ENCODE measurements at regions not wholly inside any gene's neighbourhood (a gene's known extent, or its start where the extent isn't known, plus 50 kb on each side); places are given as distances from the start of the nearest gene placed in this dataset.

GRCh38 chr2:217047631-217048030 lies 187.8 kb upstream of the TNP1 start:
- no peak overlapping the region for H3K27ac ChIP-seq (ENCODE audit: low read depth, low read length)
- no peaks in the 10 kb centered on the region for H3K27me3 ChIP-seq (ENCODE audit: low read length)
- TF ChIP-seq EZH2phosphoT487 (conservative IDR thresholded peaks at IDR 0.05; ENCODE audit: low read length) (no peak), CTCF (IDR thresholded peaks at IDR 0.05; ENCODE audit: insufficient read depth, low read length, poor library complexity, severe bottlenecking) (no peak)
- H3K9me2 ChIP-seq (replicated peaks; ENCODE audit: insufficient read depth, low read length) = no peaks in the 10 kb centered on the region
- no peaks in the 10 kb centered on the region for H3F3A ChIP-seq (ENCODE audit: insufficient read depth)
- H3K9ac ChIP-seq (ENCODE audit: low read length) = no peak overlapping the region
- no peak overlapping the region for H2AFZ ChIP-seq (ENCODE audit: low read depth, low read length, severe bottlenecking)
- H4K20me1 ChIP-seq (ENCODE audit: low read depth, low read length) = no peaks in the 10 kb centered on the region
- no peaks in the 10 kb centered on the region for H3K9me3 ChIP-seq (ENCODE audit: insufficient read depth, low read length)
- H3K79me2 ChIP-seq (ENCODE audit: insufficient read depth, low read length) = no peaks in the 10 kb centered on the region
- no peak overlapping the region for H3K4me2 ChIP-seq (ENCODE audit: low read depth, low read length, poor library complexity, severe bottlenecking)
- no peak overlapping the region for H3K4me3 ChIP-seq (ENCODE audit: insufficient read depth, low read length, poor library complexity, severe bottlenecking)
- H3K36me3 ChIP-seq (ENCODE audit: low read length) = no peaks in the 10 kb centered on the region

- H3K9ac ChIP-seq (ENCODE audit: low read length) = no peak overlapping the region
Observed at GRCh38 chr2:217047209-217047608, 187.3 kb upstream of the TNP1 start.

GRCh38 chr2:217045700-217046475 lies 186.0 kb upstream of the TNP1 start:
- no peaks in the 10 kb centered on the region for H3K36me3 ChIP-seq (ENCODE audit: low read length)
- no peak overlapping the region for H3K9ac ChIP-seq (ENCODE audit: low read length)
- no peaks in the 10 kb centered on the region for H3F3A ChIP-seq (ENCODE audit: insufficient read depth)
- no peak overlapping the region for H2AFZ ChIP-seq (ENCODE audit: low read depth, low read length, severe bottlenecking)
- no peaks in the 10 kb centered on the region for H3K9me3 ChIP-seq (ENCODE audit: insufficient read depth, low read length)
- H3K27me3 ChIP-seq (ENCODE audit: low read length) = no peaks in the 10 kb centered on the region
- H3K4me2 ChIP-seq (ENCODE audit: low read depth, low read length, poor library complexity, severe bottlenecking) = no peak overlapping the region
- no peaks in the 10 kb centered on the region for H3K79me2 ChIP-seq (ENCODE audit: insufficient read depth, low read length)
- H3K27ac ChIP-seq (ENCODE audit: low read depth, low read length) = no peak overlapping the region
- H4K20me1 ChIP-seq (ENCODE audit: low read depth, low read length) = no peaks in the 10 kb centered on the region
- H3K9me2 ChIP-seq (replicated peaks; ENCODE audit: insufficient read depth, low read length) = no peaks in the 10 kb centered on the region
- TF ChIP-seq CTCF (IDR thresholded peaks at IDR 0.05; ENCODE audit: insufficient read depth, low read length, poor library complexity, severe bottlenecking) (no peak), EZH2phosphoT487 (conservative IDR thresholded peaks at IDR 0.05; ENCODE audit: low read length) (no peak)
- no peak overlapping the region for H3K4me3 ChIP-seq (ENCODE audit: insufficient read depth, low read length, poor library complexity, severe bottlenecking)

More at GRCh38 chr2:217047209-217047608, 187.3 kb upstream of the TNP1 start:
- Histone ChIP-seq H3K79me2 (ENCODE audit: insufficient read depth, low read length) (no peaks in the 10 kb centered on the region), H3K9me2 (replicated peaks; ENCODE audit: insufficient read depth, low read length) (no peaks in the 10 kb centered on the region), H3K9me3 (ENCODE audit: insufficient read depth, low read length) (no peaks in the 10 kb centered on the region), H4K20me1 (ENCODE audit: low read depth, low read length) (no peaks in the 10 kb centered on the region), H2AFZ (ENCODE audit: low read depth, low read length, severe bottlenecking) (no peak overlapping the region), H3K27ac (ENCODE audit: low read depth, low read length) (no peak overlapping the region), H3K4me2 (ENCODE audit: low read depth, low read length, poor library complexity, severe bottlenecking) (no peak overlapping the region), H3K4me3 (ENCODE audit: insufficient read depth, low read length, poor library complexity, severe bottlenecking) (no peak overlapping the region), H3K27me3 (ENCODE audit: low read length) (no peaks in the 10 kb centered on the region), H3F3A (ENCODE audit: insufficient read depth) (no peaks in the 10 kb centered on the region), H3K36me3 (ENCODE audit: low read length) (no peaks in the 10 kb centered on the region)
- TF ChIP-seq CTCF (IDR thresholded peaks at IDR 0.05; ENCODE audit: insufficient read depth, low read length, poor library complexity, severe bottlenecking) (no peak), EZH2phosphoT487 (conservative IDR thresholded peaks at IDR 0.05; ENCODE audit: low read length) (no peak)

All from SU-DHL-6 (cell line).